ENCODE measurements at regions not wholly inside any gene's neighbourhood (a gene's known extent, or its start where the extent isn't known, plus 50 kb on each side); places are given as distances from the start of the nearest gene placed in this dataset.

DNA sequence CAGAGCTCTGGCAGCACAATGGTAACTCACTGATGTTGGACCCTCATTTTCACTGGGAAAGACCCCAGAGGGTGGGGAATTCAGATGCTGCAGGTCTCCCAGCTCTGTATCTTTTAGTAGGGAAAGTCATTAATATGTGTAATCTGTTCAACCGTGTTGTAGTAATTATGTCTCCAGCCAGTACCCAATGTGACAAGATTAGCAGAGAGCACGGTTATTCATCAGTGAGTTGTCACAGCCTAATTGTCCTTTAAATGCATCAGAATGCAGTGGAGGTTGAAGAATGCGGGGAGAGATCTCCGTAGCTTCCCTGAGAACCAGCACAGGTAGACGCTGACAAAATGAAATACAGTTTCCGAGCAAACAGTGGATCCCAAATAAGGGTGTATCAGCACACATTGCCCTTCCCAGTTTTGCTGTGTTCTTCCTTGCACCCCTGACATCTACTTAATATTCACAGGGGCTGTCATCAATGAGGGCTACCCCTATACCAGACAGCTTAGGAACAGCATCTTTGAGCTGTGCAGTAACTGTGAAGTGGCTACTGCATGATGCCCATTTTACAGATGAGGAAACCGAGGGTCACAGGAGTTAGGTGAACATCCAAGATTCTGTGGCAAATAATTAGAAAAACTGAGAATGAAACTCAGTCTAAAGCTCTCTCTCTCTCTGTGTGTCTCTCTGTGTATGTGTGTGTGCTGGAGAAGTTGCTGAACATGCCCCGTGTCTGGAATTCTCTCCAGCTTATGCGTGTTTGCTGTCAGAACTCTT is 430.4 kb upstream of the HS6ST1 start:
- no peak overlapping the region for H3K4me3 ChIP-seq (ENCODE audit: low read length)
- DNase-seq (ENCODE audit: low read depth) = no peak
- TF ChIP-seq, protein P1, sequence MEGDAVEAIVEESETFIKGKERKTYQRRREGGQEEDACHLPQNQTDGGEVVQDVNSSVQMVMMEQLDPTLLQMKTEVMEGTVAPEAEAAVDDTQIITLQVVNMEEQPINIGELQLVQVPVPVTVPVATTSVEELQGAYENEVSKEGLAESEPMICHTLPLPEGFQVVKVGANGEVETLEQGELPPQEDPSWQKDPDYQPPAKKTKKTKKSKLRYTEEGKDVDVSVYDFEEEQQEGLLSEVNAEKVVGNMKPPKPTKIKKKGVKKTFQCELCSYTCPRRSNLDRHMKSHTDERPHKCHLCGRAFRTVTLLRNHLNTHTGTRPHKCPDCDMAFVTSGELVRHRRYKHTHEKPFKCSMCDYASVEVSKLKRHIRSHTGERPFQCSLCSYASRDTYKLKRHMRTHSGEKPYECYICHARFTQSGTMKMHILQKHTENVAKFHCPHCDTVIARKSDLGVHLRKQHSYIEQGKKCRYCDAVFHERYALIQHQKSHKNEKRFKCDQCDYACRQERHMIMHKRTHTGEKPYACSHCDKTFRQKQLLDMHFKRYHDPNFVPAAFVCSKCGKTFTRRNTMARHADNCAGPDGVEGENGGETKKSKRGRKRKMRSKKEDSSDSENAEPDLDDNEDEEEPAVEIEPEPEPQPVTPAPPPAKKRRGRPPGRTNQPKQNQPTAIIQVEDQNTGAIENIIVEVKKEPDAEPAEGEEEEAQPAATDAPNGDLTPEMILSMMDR (IDR thresholded peaks at IDR 0.05; ENCODE audit: insufficient read depth, low read depth, low read length, missing control alignments) = no peak

GRCh38 chr2:128750328-128751165 is 431.9 kb upstream of the HS6ST1 start:
- TF ChIP-seq, protein P1 (IDR thresholded peaks at IDR 0.05; ENCODE audit: insufficient read depth, low read depth, low read length, missing control alignments) = no peak
- DNase-seq (ENCODE audit: low read depth) = no peak
- no peak overlapping the region for H3K4me3 ChIP-seq (ENCODE audit: low read length)

DNA sequence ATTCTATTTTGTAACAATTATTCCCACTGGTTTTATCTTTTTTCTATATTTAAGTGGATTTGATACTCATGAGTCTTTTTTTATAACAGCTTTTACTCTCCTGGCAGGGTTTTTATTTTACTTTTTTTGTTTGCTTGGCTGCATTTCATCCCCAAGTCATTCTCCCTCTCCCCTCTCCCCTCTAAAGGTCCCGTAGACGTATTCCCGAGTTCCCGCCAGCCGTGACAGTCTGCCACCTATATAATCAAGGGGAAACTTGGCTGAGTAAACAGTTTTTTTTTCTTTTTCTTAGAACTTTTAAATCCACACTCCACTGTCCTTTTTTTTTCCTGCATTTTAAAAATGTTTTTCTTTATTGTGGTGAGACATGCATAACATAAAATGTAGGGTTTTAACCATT is 433.1 kb upstream of the HS6ST1 start:
- no peak for DNase-seq (ENCODE audit: low read depth)
- TF ChIP-seq, protein P1 (IDR thresholded peaks at IDR 0.05; ENCODE audit: insufficient read depth, low read depth, low read length, missing control alignments) = no peak
- H3K4me3 ChIP-seq (ENCODE audit: low read length) = no peak overlapping the region

DNA sequence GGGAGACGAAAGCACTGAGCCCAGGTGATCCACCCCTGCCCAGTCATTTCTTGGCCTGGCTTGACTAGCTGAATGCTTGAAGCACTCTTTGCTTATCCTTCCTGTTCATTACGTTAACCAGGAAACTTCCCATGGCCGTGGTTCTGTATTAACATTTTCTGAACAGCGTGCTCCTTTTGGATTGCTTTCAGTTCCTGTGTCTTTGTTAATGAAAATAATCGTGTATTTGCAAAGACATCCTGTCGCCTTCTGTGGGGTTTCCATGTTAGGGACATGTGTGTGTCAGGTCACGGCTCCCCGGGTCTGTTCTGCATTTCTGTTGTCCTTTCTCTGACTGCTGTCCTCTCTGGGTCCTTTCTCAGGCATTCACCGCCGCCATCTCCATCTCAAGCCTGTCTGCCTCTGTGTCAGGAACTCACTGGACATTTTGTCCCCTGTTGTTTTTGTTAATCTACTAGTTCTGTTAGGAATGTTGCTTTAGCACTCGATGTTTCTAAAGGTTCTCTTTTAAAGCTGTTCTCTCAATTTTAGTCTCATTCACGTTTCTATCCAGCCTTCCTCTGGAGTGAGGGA is 434.1 kb upstream of the HS6ST1 start:
- no peak overlapping the region for H3K4me3 ChIP-seq (ENCODE audit: low read length)
- no peak for DNase-seq (ENCODE audit: low read depth)
- TF ChIP-seq, protein P1 (IDR thresholded peaks at IDR 0.05; ENCODE audit: insufficient read depth, low read depth, low read length, missing control alignments) = no peak

DNA sequence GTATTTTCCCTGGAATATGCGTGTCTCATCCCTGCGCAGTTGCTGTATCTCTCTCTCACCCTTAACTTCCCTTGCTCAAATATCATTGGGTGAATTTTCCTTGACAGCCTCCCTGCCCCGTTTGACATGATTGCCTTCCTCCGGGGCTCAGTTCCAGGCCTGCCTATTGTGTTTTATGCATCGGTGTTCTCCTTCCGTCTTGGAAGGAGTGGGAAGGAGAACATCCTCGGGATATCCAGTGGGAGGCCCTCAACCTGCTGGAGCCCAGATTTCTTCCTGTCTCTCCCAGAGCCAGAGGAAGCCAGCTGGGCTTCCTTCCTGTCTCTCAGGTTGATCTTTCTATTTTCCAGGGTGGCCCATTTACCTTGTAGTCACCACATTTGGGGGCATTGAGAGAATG is 434.7 kb upstream of the HS6ST1 start:
- TF ChIP-seq, protein P1 (IDR thresholded peaks at IDR 0.05; ENCODE audit: insufficient read depth, low read depth, low read length, missing control alignments) = no peak
- DNase-seq (ENCODE audit: low read depth) = no peak

DNA sequence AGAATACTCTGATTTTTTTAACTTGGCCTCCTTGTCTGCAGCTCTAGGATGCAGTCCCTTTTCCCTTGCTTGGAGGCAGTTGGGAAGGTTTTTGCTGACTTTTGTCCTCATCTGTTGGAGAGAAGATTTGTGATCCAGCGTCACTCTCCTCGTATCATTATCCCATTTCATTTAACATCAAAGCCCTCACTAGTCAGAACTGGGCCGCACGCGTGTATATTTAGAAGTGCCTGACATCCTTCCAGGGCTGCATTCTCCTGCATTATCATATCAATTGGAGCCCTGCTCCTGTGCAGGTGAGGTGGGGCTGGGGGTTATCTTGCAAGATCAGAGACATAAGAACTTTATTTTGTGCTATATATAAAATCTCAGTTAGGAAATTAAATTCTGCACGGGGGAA is 435.1 kb upstream of the HS6ST1 start:
- DNase-seq (ENCODE audit: low read depth) = no peak
- no peak overlapping the region for H3K4me3 ChIP-seq (ENCODE audit: low read length)
- TF ChIP-seq, protein P1 (IDR thresholded peaks at IDR 0.05; ENCODE audit: insufficient read depth, low read depth, low read length, missing control alignments) = no peak

More for the DNA sequence above, 434.7 kb upstream of the HS6ST1 start:
- H3K4me3 ChIP-seq (ENCODE audit: low read length) = no peak overlapping the region

Data from epithelial cell of esophagus (primary cell).